Fibroblast of the conjunctiva (primary cell): ENCODE measurements at regions not wholly inside any gene's neighbourhood (a gene's known extent, or its start where the extent isn't known, plus 50 kb on each side); places are given as distances from the start of the nearest gene placed in this dataset.
"Not testable (repeated sequence)": the region's sequence is repeated elsewhere in the genome, so short reads cannot be mapped to it uniquely, and the experiment has no call there.

Experiments used
- DNase-seq: peaks from one replicate; pipeline ENCODE4 v3.0.0-alpha.2; 2010; ENCODE audit warnings: low read depth

DNA sequence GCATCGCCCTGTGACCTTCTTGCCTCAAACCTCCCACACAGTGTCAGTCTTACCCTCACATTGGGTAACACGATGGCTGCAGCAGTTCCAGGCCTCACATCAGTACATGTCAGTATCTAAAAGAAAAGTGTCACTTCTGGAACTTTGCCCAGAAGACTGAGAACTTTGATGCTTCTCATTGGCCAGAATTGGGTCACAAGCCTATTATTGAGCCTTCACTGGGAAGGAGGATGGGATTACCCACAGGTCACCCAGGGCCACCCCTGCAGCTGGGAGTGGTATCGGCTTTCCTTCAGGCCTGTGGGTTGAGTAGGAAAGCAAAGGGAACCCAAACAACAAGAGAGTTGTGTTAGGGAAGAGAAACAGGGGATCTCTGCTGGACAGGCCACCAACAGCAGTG, 111.5 kb downstream of the NPY start:
- no peak for DNase-seq

DNA sequence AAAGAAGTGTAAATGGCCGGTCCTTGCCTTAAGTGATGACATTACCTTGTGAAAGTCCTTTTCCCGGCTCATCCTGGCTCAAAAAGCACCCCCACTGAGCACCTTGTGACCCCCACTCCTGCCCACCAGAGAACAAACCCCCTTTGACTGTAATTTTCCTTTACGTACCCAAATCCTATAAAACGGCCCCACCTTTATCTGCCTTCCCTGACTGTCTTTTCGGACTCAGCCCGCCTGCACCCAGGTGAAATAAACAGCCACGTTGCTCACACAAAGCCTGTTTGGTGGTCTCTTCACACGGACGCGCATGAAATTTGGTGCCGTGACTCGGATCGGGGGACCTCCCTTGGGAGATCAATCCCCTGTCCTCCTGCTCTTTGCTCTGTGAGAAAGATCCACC, 112.4 kb downstream of the NPY start:
- not testable (repeated sequence) for DNase-seq

DNA sequence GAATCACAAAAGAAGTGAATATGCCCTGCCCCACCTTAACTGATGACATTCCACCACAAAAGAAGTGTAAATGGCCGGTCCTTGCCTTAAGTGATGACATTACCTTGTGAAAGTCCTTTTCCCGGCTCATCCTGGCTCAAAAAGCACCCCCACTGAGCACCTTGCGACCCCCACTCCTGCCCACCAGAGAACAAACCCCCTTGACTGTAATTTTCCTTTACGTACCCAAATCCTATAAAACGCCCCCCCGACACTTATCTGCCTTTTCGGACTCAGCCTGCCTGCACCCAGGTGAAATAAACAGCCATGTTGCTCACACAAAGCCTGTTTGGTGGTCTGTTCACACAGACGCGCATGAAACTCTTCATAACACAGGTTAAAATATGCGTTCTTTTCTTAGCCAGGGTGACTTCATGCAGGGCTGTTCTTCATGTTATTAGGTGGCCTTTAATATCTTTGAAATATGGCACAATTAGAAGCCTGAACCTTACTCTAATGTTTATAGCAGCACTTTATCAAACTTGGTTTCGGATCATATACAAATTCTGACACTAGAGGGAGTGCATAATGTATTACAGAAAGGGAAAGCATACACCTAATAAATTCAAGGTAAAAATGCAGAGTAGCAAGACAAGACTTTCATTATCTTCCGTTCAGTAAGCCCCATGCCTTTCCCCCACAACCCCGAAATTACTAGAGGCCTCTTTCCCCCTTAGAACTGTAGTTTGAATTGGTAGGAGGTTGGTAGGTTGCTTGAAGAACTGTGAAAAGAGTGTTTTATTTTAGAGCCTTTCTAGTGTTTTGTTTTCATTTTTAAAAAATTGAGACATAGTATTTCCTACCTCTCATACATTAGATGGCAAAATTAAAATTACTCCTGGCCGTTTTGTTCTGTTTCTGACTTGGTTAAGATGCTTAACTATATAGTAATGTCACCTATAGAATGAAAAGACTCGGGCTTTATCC, 117.9 kb downstream of the NPY start:
- DNase-seq: peak; percentile 14

DNA sequence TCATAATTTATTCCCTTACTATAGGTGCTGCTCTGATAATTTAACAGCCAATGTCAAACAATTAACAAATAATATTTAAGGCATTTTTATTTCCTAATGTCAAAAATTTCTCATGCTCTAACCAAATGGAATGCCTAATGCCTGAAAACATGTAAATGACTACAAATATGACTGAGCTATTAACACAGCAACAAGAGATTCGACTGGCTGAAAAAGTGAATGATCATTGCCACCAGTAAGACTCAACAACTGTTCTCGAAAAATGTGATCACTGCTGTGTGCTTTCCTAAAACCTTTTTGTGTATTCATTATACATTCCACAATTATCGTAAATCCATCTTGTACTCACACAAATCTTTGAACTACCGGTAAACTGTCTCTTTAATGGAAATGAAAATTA, 118.7 kb downstream of the NPY start:
- no peak for DNase-seq

- DNase-seq: no peak
Observed at GRCh38 chr7:24403557-24403956, 119.6 kb downstream of the NPY start.

- no peak for DNase-seq
Observed at GRCh38 chr7:24404315-24404714, 120.3 kb downstream of the NPY start.

- DNase-seq: no peak
Observed at GRCh38 chr7:24405002-24405401, 121.0 kb downstream of the NPY start.

- DNase-seq: no peak
Observed at GRCh38 chr7:24406053-24406788, 122.2 kb downstream of the NPY start.

- no peak for DNase-seq
Observed at GRCh38 chr7:24406789-24407299, 122.9 kb downstream of the NPY start.

- no peak for DNase-seq
Observed at GRCh38 chr7:24407965-24408364, 124.0 kb downstream of the NPY start.

DNA sequence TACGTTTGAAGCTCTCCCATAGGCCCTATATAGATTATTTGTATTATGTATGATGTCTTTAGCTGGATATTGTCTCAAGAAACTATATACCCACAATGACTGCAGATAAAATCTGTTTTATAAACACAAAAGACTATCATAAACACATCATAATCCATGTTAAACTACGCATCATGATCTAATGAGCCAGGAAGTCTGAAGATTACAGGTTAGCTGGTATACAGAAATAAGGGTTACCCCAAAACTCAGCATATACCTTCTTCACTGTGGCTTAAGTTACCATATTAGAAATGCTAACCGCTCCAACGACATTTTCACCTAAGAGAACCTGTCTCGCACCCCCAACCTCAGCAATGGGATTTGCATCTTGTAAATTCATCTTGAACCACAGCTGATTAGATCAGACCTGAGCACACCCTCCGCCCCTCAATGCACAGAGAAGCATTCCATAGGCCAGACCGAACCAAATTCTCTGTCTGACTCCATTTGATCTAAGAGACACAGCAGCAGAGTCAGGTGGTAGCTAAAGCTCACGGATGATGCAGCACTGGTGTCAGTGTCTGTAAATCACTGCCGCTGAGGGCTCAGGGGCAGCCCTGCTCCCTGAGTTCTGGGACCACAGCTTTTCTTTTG, 124.9 kb downstream of the NPY start:
- DNase-seq: no peak

DNA sequence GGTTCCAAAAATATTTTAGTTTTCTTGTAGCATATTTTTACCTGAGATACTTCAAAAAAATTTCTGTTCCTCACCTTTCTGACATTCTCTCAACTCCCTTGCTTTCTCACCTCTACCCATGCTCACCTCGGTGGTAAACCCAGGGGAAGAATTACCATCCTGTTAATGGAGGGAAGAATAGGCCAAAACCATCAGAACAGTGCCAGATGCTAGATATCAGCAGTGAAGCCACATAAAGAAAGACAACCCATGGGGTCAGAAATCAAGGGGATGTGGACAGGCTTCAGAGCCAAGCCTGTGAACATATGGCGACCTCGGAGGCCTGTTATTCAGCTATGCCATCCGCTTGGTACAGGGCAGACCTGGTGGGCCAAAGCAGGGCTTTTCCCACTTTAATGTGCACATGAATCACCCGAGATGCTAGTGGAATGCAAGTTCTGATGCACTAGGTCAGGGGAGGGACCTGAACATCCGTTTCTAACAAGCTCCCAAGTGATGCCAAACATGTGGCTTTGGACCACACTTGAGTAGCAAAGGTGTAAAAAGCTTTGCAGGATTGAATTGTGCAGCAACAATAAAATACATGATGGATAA, 125.5 kb downstream of the NPY start:
- no peak for DNase-seq

- DNase-seq: no peak
Observed at GRCh38 chr7:24411226-24411625, 127.2 kb downstream of the NPY start.

- no peak for DNase-seq
Observed at GRCh38 chr7:24417526-24418120, 133.6 kb downstream of the NPY start.

DNA sequence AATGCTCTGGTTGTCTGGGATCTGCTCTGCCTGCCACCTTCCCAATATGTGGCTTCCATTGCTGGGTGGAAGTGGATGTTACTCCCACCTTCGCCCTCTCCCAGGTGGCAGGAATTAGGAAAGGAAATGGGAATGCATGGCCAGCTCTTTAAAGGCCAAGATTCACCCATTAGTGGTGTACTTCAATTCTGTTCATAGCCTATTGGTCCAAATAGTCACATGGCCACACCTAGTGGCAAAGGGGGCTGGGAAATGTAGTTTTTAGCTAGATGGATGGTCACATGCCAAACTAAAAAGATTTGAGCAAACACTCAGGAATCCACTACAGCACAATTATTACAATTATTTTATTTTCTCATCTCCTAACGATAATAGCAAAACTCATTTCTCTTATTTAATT, 135.1 kb downstream of the NPY start:
- DNase-seq: no peak

GRCh38 chr7:24419511-24419910, 135.5 kb downstream of the NPY start:
- DNase-seq: no peak

- no peak for DNase-seq
Observed at GRCh38 chr7:24422441-24423010, 138.5 kb downstream of the NPY start.

- no peak for DNase-seq
Observed at GRCh38 chr7:24425664-24426063, 141.7 kb downstream of the NPY start.

DNA sequence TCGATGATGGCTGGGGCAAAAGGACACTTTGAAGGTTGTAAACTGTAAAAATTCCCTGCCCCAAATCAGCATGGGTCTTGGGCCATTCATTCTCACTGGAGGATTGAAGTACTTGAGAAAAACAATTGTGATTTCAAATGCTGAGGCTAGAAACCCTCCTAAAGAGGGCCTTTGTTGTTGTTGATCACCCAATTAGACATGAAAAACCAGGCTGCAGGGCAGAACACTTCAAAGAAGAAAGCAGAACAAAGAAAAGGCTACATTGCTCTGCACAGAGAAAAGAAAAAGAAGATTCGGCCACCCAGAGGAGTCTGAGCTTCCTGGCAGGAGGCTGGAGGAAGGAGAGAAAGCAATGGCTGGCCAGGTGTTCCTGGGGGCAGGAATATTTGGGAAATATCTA, 143.1 kb downstream of the NPY start:
- DNase-seq: no peak

DNA sequence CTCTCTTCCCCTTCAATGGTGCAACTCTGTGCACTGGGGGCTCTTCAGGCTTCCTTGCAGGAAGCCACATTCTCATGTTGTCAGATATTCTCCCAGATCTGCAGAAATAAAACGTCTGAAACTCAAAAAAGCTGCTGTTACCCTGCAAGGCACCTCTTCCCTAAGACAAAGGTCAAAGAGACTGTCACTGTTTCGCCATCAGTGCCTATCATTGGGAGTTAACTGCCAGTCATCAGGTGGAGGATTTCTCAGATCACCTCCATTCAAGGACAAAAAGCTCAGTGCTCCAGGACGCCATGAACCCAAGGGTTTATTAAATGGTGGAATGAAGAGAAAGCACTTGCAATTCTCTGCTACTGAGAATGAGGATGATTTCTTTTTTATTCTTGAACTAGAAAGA, 144.6 kb upstream of the PALS2 start:
- no peak for DNase-seq

- DNase-seq: no peak
Observed at GRCh38 chr7:24432677-24433076, 140.6 kb upstream of the PALS2 start.
